ENCODE measurements at regions not wholly inside any gene's neighbourhood (a gene's known extent, or its start where the extent isn't known, plus 50 kb on each side); places are given as distances from the start of the nearest gene placed in this dataset.

- TF ChIP-seq CTCF (conservative IDR thresholded peaks at IDR 0.05; ENCODE audit: low read depth, low read length) (no peak), EZH2 (IDR thresholded peaks at IDR 0.05; ENCODE audit: borderline replicate concordance, low read depth, low read length, poor library complexity, severe bottlenecking) (no peak)
Measured at GRCh38 chr15:39321977-39322376, 258.9 kb upstream of the THBS1 start.
